ENCODE measurements at regions not wholly inside any gene's neighbourhood (a gene's known extent, or its start where the extent isn't known, plus 50 kb on each side); places are given as distances from the start of the nearest gene placed in this dataset.

DNA sequence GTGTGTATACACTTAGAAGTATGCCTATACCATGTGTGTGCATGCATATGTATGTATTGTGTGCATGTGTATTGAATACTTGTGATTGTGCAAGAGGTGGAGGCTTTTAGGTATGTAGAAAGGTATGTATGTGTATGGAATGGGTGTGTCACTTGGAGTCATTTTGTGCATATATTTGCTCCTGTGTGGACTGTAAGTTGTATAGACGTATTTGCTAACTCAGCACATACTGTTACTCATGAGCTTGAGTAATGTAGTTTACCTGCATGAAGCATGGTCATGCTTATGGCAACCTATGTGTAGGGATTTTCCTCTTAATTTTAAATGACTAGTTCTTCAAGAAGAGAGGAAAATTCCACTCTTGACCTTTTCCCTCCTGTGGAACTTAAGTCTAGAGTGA is 507.6 kb upstream of the LARGE1 start:
- dilution Hi-C loops (cut with MboI; ENCODE audit: extremely low pct_ligation_motif_present, low sequenced_read_pairs): no loop called here
- Histone ChIP-seq H3K36me3 (ENCODE audit: control insufficient read depth in 2 of 2, extremely low read depth in 1 of 2, insufficient read depth in 2 of 2, low read length in 2 of 2) (no peaks in the 10 kb centered on the region), H3K9ac (ENCODE audit: control insufficient read depth, extremely low read depth, insufficient read depth, low read length) (no peak overlapping the region), H4K20me1 (ENCODE audit: control insufficient read depth, extremely low read depth, insufficient read depth, low read length) (no peaks in the 10 kb centered on the region), H3K4me2 (ENCODE audit: control insufficient read depth, extremely low read depth, insufficient read depth, low read depth, low read length) (peak overlapping the region; percentile 63), H3K4me3 (ENCODE audit: control insufficient read depth in 2 of 3, extremely low read depth in 1 of 3, insufficient read depth in 2 of 3, low read depth in 1 of 3, low read length in 3 of 3) (no peak overlapping the region), H3K9me1 (ENCODE audit: control insufficient read depth, extremely low read depth, insufficient read depth, low read length) (no peaks in the 10 kb centered on the region), H3K27ac (ENCODE audit: control insufficient read depth, insufficient read depth, low read length) (peak overlapping the region; percentile 93), H3K9me3 (ENCODE audit: control insufficient read depth, low read depth, low read length) (no peaks in the 10 kb centered on the region), H3K79me2 (ENCODE audit: control insufficient read depth, insufficient read depth, low read length) (no peaks in the 10 kb centered on the region), H3K4me1 (ENCODE audit: control insufficient read depth, extremely low read depth, insufficient read depth, low read length) (peaks cover 32% of the 10 kb centered on the region), H2AFZ (ENCODE audit: control insufficient read depth, low read length) (no peak overlapping the region), H3K27me3 (ENCODE audit: control insufficient read depth, extremely low read depth, insufficient read depth, low read length) (no peaks in the 10 kb centered on the region)
- FAIRE-seq (peak; percentile 77), DNase-seq (ENCODE audit: low read depth, low spot score) (peak; percentile 68)
- TF ChIP-seq EZH2 (IDR thresholded peaks at IDR 0.05; ENCODE audit: low read length): no peak
- TF ChIP-seq, protein P1, sequence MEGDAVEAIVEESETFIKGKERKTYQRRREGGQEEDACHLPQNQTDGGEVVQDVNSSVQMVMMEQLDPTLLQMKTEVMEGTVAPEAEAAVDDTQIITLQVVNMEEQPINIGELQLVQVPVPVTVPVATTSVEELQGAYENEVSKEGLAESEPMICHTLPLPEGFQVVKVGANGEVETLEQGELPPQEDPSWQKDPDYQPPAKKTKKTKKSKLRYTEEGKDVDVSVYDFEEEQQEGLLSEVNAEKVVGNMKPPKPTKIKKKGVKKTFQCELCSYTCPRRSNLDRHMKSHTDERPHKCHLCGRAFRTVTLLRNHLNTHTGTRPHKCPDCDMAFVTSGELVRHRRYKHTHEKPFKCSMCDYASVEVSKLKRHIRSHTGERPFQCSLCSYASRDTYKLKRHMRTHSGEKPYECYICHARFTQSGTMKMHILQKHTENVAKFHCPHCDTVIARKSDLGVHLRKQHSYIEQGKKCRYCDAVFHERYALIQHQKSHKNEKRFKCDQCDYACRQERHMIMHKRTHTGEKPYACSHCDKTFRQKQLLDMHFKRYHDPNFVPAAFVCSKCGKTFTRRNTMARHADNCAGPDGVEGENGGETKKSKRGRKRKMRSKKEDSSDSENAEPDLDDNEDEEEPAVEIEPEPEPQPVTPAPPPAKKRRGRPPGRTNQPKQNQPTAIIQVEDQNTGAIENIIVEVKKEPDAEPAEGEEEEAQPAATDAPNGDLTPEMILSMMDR (optimal IDR thresholded peaks at IDR 0.05 in 1 of 3, IDR thresholded peaks at IDR 0.05 in 1 of 3, conservative IDR thresholded peaks at IDR 0.05 in 1 of 3; ENCODE audit: extremely low read depth in 1 of 3, insufficient read depth in 2 of 3, low read length in 3 of 3): no peak

DNA sequence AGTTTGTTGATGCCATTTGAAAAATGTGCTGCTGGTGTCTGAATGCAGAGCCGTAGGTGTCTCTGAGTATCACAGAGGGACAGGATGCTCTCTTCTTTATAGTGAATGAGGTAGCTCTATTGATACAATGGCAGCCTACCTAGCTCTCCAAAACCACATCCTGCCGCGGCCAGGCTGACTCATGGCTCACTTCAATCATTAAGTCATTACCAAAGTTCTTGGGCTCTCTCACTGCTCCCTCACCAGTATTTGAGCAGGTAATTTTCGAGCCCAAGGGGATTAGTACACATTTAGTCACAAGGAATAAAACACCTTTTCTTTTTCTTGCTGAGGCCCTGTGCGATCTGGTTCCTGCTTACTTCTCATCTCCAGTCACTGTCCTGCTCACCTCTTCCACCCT is 509.0 kb upstream of the LARGE1 start:
- H3K4me3 ChIP-seq (ENCODE audit: control insufficient read depth in 2 of 3, extremely low read depth in 1 of 3, insufficient read depth in 2 of 3, low read depth in 1 of 3, low read length in 3 of 3): peak overlapping the region in 1 of 3 experiments; percentile 23
- no peaks in the 10 kb centered on the region for H3K79me2 ChIP-seq (ENCODE audit: control insufficient read depth, insufficient read depth, low read length)
- dilution Hi-C loops (cut with MboI; ENCODE audit: extremely low pct_ligation_motif_present, low sequenced_read_pairs): no loop called here
- no peaks in the 10 kb centered on the region for H3K36me3 ChIP-seq (ENCODE audit: control insufficient read depth in 2 of 2, extremely low read depth in 1 of 2, insufficient read depth in 2 of 2, low read length in 2 of 2)
- peak overlapping the region; percentile 44 for H2AFZ ChIP-seq (ENCODE audit: control insufficient read depth, low read length)
- peak overlapping the region; percentile 63 for H3K4me2 ChIP-seq (ENCODE audit: control insufficient read depth, extremely low read depth, insufficient read depth, low read depth, low read length)
- H3K27me3 ChIP-seq (ENCODE audit: control insufficient read depth, extremely low read depth, insufficient read depth, low read length): no peaks in the 10 kb centered on the region
- peaks cover 32% of the 10 kb centered on the region for H3K4me1 ChIP-seq (ENCODE audit: control insufficient read depth, extremely low read depth, insufficient read depth, low read length)
- no peaks in the 10 kb centered on the region for H4K20me1 ChIP-seq (ENCODE audit: control insufficient read depth, extremely low read depth, insufficient read depth, low read length)
- DNase-seq (ENCODE audit: low read depth, low spot score) (peak; percentile 65), FAIRE-seq (peak; percentile 99)
- no peaks in the 10 kb centered on the region for H3K9me1 ChIP-seq (ENCODE audit: control insufficient read depth, extremely low read depth, insufficient read depth, low read length)
- no peak for TF ChIP-seq EZH2 (IDR thresholded peaks at IDR 0.05; ENCODE audit: low read length)
- TF ChIP-seq, protein P1 (optimal IDR thresholded peaks at IDR 0.05 in 1 of 3, IDR thresholded peaks at IDR 0.05 in 1 of 3, conservative IDR thresholded peaks at IDR 0.05 in 1 of 3; ENCODE audit: extremely low read depth in 1 of 3, insufficient read depth in 2 of 3, low read length in 3 of 3): no peak
- peak overlapping the region; percentile 93 for H3K27ac ChIP-seq (ENCODE audit: control insufficient read depth, insufficient read depth, low read length)
- no peaks in the 10 kb centered on the region for H3K9me3 ChIP-seq (ENCODE audit: control insufficient read depth, low read depth, low read length)
- peak overlapping the region; percentile 64 for H3K9ac ChIP-seq (ENCODE audit: control insufficient read depth, extremely low read depth, insufficient read depth, low read length)

Data from keratinocyte (primary cell).